Neural progenitor cell (in vitro differentiated cells): ENCODE measurements at regions not wholly inside any gene's neighbourhood (a gene's known extent, or its start where the extent isn't known, plus 50 kb on each side); places are given as distances from the start of the nearest gene placed in this dataset.

Experiments
- CTCF ChIP-seq: fragments of 200-600 bp; sonication (generic); IDR thresholded peaks from 2 replicates; pipeline ENCODE4 v1.5.1; 2017; ENCODE audit warnings: antibody characterized with exemption, mild to moderate bottlenecking
- EZH2 ChIP-seq: fragments of 200-600 bp; sonication (generic); IDR thresholded peaks from 2 replicates; pipeline ENCODE4 v1.6.1; 2017; ENCODE audit warnings: antibody characterized with exemption, mild to moderate bottlenecking, moderate library complexity

- TF ChIP-seq CTCF (no peak), EZH2 (no peak)
These were observed 149.3 kb upstream of the SHH start for GRCh38 chr7:155961241-155962190.
